Endometrium (tissue), 2 donors: ENCODE measurements at regions not wholly inside any gene's neighbourhood (a gene's known extent, or its start where the extent isn't known, plus 50 kb on each side); places are given as distances from the start of the nearest gene placed in this dataset.
"Not testable (repeated sequence)": the region's sequence is repeated elsewhere in the genome, so short reads cannot be mapped to it uniquely, and the experiment has no call there.

Source experiments
- FAIRE-seq: peaks from 2 replicates; lab custom pipeline; 2012; peaks lifted over from hg19 to GRCh38; lab: Jason Lieb, UNC
- donor health status: control.
- donor health status: control.

DNA sequence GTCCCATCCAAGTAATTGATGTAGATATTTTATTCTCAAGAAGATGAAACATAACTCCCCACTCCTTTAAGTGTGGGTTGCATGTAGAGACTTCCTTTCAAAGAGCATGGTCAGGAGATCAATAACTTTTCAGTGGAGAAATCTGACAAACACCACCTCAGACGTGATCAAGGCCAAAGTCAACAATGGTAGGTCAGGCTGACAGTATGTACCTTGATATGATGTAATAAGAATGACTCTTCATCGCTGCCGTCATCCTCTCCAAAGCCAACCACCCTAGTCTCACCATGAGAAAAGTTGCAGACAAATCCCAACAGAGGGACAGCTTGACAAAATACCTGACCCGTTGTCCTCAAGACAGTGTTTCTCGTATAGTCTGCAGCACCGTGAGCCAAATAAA lies 67.3 kb upstream of the DHRSX start:
- FAIRE-seq: no peak

- no peak for FAIRE-seq
Measured at GRCh38 chrX:2566055-2566454, 65.3 kb upstream of the DHRSX start.

DNA sequence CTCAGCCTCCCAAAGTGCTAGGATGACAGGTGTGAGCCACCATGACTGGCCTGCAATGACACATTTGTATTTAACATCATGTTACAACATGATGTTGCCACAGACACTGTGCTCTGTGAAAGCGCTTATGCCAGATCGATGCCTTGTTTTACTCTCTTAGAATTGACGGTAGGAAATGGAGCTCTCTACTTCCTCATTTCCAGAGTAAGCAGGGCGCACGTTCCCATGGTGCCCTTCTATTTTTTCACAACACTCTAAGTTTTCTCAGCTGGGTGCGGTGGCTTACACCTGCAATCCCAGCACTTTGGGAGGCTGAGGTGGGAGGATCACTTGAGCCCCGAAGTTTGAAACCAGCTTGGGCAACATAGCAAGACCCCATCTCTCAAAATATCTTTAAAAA lies 60.7 kb upstream of the DHRSX start:
- no peak for FAIRE-seq

DNA sequence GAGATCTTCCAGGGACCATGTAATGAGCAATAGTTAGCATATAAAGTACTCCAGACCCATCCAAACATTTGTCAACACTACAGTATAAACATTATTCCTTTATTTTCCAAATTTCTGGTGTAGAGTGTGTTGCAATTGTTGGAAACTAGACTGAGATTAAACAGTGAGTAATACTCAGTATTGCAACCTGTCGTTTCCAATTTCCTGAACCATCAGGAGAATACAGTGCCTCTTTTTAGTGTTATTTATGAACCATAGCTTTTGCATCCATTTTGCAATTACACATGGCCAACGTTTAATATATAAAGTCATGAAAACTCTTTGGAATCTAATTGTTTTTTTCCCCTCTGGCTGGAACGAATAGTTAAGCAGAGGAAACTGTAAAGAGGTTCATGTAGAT lies 58.3 kb upstream of the DHRSX start:
- no peak for FAIRE-seq

- no peak for FAIRE-seq
Measured at GRCh38 chrX:2554891-2555290, 54.1 kb upstream of the DHRSX start.

DNA sequence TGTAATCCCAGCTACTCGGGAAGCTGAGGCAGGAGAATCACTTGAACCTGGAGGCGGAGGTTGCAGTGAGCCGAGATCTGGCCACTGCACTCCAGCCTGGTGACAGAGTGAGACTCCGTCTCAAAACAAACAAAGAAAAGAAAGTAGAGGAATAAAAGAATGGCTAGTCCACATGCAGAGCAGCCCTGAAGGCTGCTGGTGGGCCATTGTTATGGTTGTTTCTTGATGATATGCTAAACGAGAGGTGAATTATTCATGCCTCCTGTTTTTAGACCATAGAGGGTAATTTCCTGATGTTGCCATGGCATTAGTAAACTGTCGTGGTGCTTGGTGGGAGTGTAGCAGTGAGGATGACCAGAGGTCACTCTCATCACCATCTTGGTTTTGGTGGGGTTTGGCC lies 53.3 kb upstream of the DHRSX start:
- FAIRE-seq: not testable (repeated sequence)

- no peak for FAIRE-seq
Measured at GRCh38 chrX:2552621-2553201, 51.9 kb upstream of the DHRSX start.

- FAIRE-seq: no peak
Measured at GRCh38 chrX:2550328-2551020, 49.7 kb upstream of the DHRSX start.
